GM12878 (cell line): ENCODE measurements at regions not wholly inside any gene's neighbourhood (a gene's known extent, or its start where the extent isn't known, plus 50 kb on each side); places are given as distances from the start of the nearest gene placed in this dataset.

Source experiments
- ATAC-seq: fragments of 200-7000 bp; cut with Tn5 transposase; 3 replicates; pipeline ENCODE4 v1.9.1; 2020; ENCODE audit warnings: mild to moderate bottlenecking, moderate library complexity
- BruUV-seq: library from RNA; stranded (reverse); fragments of 400-500 nt; replicated peaks from 2 replicates; lab custom pipeline; 2021; lab: Mats Ljungman, UMichigan
- CTCF ChIA-PET: fragments of 300-600 bp; sonication (Branson Sonifier 250); formaldehyde crosslinking; extraction: SDS; loops from one replicate; lab custom pipeline; 2021; ENCODE audit warnings: inconsistent platforms; lab: Yijun Ruan, JAX
- POLR2A ChIA-PET: fragments of 350-600 bp; formaldehyde crosslinking; extraction: SDS; loops from one replicate; lab custom pipeline; 2021; ENCODE audit warnings: inconsistent platforms; lab: Charles Lee
- RAD21 ChIA-PET: fragments of 300-600 bp; sonication (Branson Sonifier 250); formaldehyde crosslinking; loops from one replicate; lab custom pipeline; 2023; ENCODE audit warnings: antibody characterized with exemption; ENCODE audit not compliant: unreplicated experiment; lab: Charles Lee
- SMC1A ChIA-PET: fragments of 300-600 bp; sonication (Branson Sonifier 250); formaldehyde crosslinking; loops from one replicate; lab custom pipeline; 2023; ENCODE audit not compliant: unreplicated experiment, uncharacterized antibody; lab: Charles Lee
- DNase-seq: peaks from one replicate; pipeline ENCODE4 v3.0.0-alpha.2; 2011; ENCODE audit warnings: low read depth, low spot score
- FAIRE-seq: peaks from 3 replicates; lab custom pipeline; 2011; peaks lifted over from hg19 to GRCh38; lab: Jason Lieb, UNC
- H2AFZ ChIP-seq: 2 replicates; pipeline ENCODE4 v1.6.0; 2011; ENCODE audit warnings: low read depth, low read length, control low read depth; ENCODE audit not compliant: control insufficient read depth
- H3K27ac ChIP-seq: 2 replicates; pipeline ENCODE4 v1.5.1; 2011; ENCODE audit warnings: control low read depth; ENCODE audit not compliant: control insufficient read depth, insufficient read depth
- H3K27me3 ChIP-seq, 2 experiments: replicated peaks in 1 of 2; 2 replicates each; pipeline versions ENCODE4 v1.6.0 to v1.6.1; 2011; ENCODE audit warnings: low read length in 1 of 2; ENCODE audit not compliant: control insufficient read depth in 2 of 2, insufficient read depth in 2 of 2
- H3K36me3 ChIP-seq, 2 experiments: 2 replicates each; pipeline ENCODE4 v1.5.1; 2011; ENCODE audit warnings: low read length in 1 of 2; ENCODE audit not compliant: control insufficient read depth in 2 of 2, insufficient read depth in 2 of 2
- H3K4me1 ChIP-seq: 2 replicates; pipeline ENCODE4 v1.6.1; 2011; ENCODE audit warnings: mild to moderate bottlenecking, low read length, moderate library complexity, mixed read lengths; ENCODE audit not compliant: control insufficient read depth, insufficient read depth
- H3K4me2 ChIP-seq: 2 replicates; pipeline ENCODE4 v1.6.0; 2011; ENCODE audit warnings: control low read depth; ENCODE audit not compliant: control insufficient read depth, insufficient read depth
- H3K4me3 ChIP-seq: fragments of 200-600 bp; sonication (generic); 2 replicates; pipeline ENCODE4 v1.5.1; 2016
- H3K79me2 ChIP-seq: 2 replicates; pipeline ENCODE4 v1.6.0; 2011; ENCODE audit warnings: low read length; ENCODE audit not compliant: control insufficient read depth, insufficient read depth
- H3K9ac ChIP-seq: 2 replicates; pipeline ENCODE4 v1.8.0; 2011; ENCODE audit warnings: low read length, control low read depth, mixed read lengths; ENCODE audit not compliant: control insufficient read depth, insufficient read depth
- H3K9me3 ChIP-seq: replicated peaks from 3 replicates; pipeline ENCODE4 v1.5.1; 2011; ENCODE audit warnings: mild to moderate bottlenecking, low read length; ENCODE audit not compliant: control insufficient read depth, insufficient read depth
- H4K20me1 ChIP-seq: 2 replicates; pipeline ENCODE4 v1.6.0; 2011; ENCODE audit not compliant: control insufficient read depth, insufficient read depth
- CBX5 ChIP-seq: sonication (generic); IDR thresholded peaks from 2 replicates; pipeline ENCODE4 v1.6.1; 2016; ENCODE audit warnings: low read depth, moderate library complexity, mild to moderate bottlenecking, inconsistent platforms
- CHD4 ChIP-seq: fragments of 200-600 bp; sonication (generic); IDR thresholded peaks from 2 replicates; pipeline ENCODE4 v1.6.1; 2016; ENCODE audit warnings: mild to moderate bottlenecking
- FOXM1 ChIP-seq: IDR thresholded peaks from 2 replicates; pipeline ENCODE4 v1.6.1; 2012; ENCODE audit warnings: low read depth, mild to moderate bottlenecking, inconsistent platforms, low read length, moderate library complexity
- GATAD2B ChIP-seq: fragments of 450-650 bp; conservative IDR thresholded peaks from 2 replicates; pipeline ENCODE4 v1.6.1; 2017; ENCODE audit warnings: low read depth, mild to moderate bottlenecking, moderate library complexity
- HSF1 ChIP-seq: fragments of 150-350 bp; IDR thresholded peaks from 2 replicates; pipeline ENCODE4 v1.6.1; 2014; ENCODE audit warnings: mild to moderate bottlenecking, low read depth, low read length
- IKZF2 ChIP-seq, 2 experiments: fragments of 450-650 bp; IDR thresholded peaks; 2 replicates each; pipeline ENCODE4 v1.6.1; 2017; ENCODE audit warnings: mild to moderate bottlenecking in 2 of 2, moderate library complexity in 2 of 2
- MAX ChIP-seq: IDR thresholded peaks from 2 replicates; pipeline ENCODE4 v1.6.1; 2012; ENCODE audit warnings: low read depth, low read length, improper control_type of control experiment
- MTA2 ChIP-seq: fragments of 450-650 bp; IDR thresholded peaks from 2 replicates; pipeline ENCODE4 v1.6.1; 2016; ENCODE audit warnings: low read depth, mild to moderate bottlenecking, moderate library complexity
- PKNOX1 ChIP-seq: fragments of 450-650 bp; IDR thresholded peaks from 2 replicates; pipeline ENCODE4 v1.6.1; 2016; ENCODE audit warnings: mild to moderate bottlenecking
- RELB ChIP-seq: fragments of 450-650 bp; IDR thresholded peaks from 2 replicates; pipeline ENCODE4 v1.6.1; 2017; ENCODE audit warnings: low read depth, mild to moderate bottlenecking, moderate library complexity
- SUZ12 ChIP-seq: fragments of 200-600 bp; sonication (generic); IDR thresholded peaks from one replicate; pipeline ENCODE4 v1.6.1; 2018; ENCODE audit warnings: antibody characterized with exemption, mild to moderate bottlenecking; ENCODE audit not compliant: unreplicated experiment
- USF1 ChIP-seq: IDR thresholded peaks from 2 replicates; pipeline ENCODE4 v1.6.1; 2011; ENCODE audit warnings: borderline replicate concordance, low read depth, mild to moderate bottlenecking, moderate library complexity, mixed read lengths, low read length; ENCODE audit not compliant: insufficient read depth; ENCODE audit errors: extremely low read length
- ZBTB40 ChIP-seq: fragments of 450-650 bp; IDR thresholded peaks from 2 replicates; pipeline ENCODE4 v1.6.1; 2016; ENCODE audit warnings: mild to moderate bottlenecking, moderate library complexity, borderline replicate concordance
- ZNF207 ChIP-seq: fragments of 450-650 bp; IDR thresholded peaks from 2 replicates; pipeline ENCODE4 v1.6.1; 2014; ENCODE audit warnings: antibody characterized with exemption, mild to moderate bottlenecking, borderline replicate concordance
- ZSCAN29 ChIP-seq: fragments of 450-650 bp; IDR thresholded peaks from 2 replicates; pipeline ENCODE4 v1.6.1; 2017; ENCODE audit warnings: mild to moderate bottlenecking, moderate library complexity
- WGBS: methylation state at CpG from one replicate; pipeline ENCODE4 v1.1.6; 2016; ENCODE audit warnings: low lambda C conversion rate; ENCODE audit not compliant: insufficient replicate concordance, insufficient coverage; ENCODE audit errors: missing lambda C conversion rate; 5-methylcytosine and 5-hydroxymethylcytosine counted together
- in situ Hi-C: fragments of 300-500 bp; cut with MboI; formaldehyde crosslinking; loops from 9 replicates; pipeline ENCODE4 v1.14.3; 2018; ENCODE audit warnings: mixed read lengths
- intact Hi-C: fragments of 100-400 bp; cut with micrococcal nuclease; formaldehyde crosslinking; loops from one replicate; pipeline ENCODE4 v1.14.2; 2022; ENCODE audit not compliant: unreplicated experiment

- ATAC-seq (no peak), DNase-seq (no peak), FAIRE-seq (no peak)
- no peaks in the 10 kb centered on the region; the same call in 1 of the 3 replicates for H3K9me3 ChIP-seq
- H3K4me1 ChIP-seq: no peaks in the 10 kb centered on the region
- H3K9ac ChIP-seq: no peak overlapping the region
- RAD21 ChIA-PET: no interaction called here
- no peak overlapping the region for H3K4me2 ChIP-seq
- H2AFZ ChIP-seq: no peak overlapping the region
- no peaks in the 10 kb centered on the region for H3K36me3 ChIP-seq
- SMC1A ChIA-PET: no interaction called here
- WGBS: 10% methylated on average over 5 of the region's 5 CpGs
- POLR2A ChIA-PET: no interaction called here
- H3K79me2 ChIP-seq: no peaks in the 10 kb centered on the region
- no TSS peak for BruUV-seq
- no peak overlapping the region for H3K27ac ChIP-seq
- CTCF ChIA-PET: no interaction called here
- no peaks in the 10 kb centered on the region for H3K27me3 ChIP-seq
- intact Hi-C loops: no loop called here
- H3K4me3 ChIP-seq: no peak overlapping the region
- in situ Hi-C loops: no loop called here
- no peaks in the 10 kb centered on the region for H4K20me1 ChIP-seq
- TF ChIP-seq FOXM1 (no peak), SUZ12 (no peak), RELB (no peak), USF1 (no peak), ZSCAN29 (no peak), PKNOX1 (no peak), MAX (no peak), HSF1 (no peak), CHD4 (no peak), ZBTB40 (no peak), MTA2 (no peak), IKZF2 (IDR thresholded peaks at IDR 0.05) (no peak), ZNF207 (no peak), CBX5 (no peak), GATAD2B (no peak)
These were observed 242.1 kb downstream of the BCL11B start for GRCh38 chr14:99029916-99030305.
